Fibroblast of lung (primary cell): ENCODE measurements at regions not wholly inside any gene's neighbourhood (a gene's known extent, or its start where the extent isn't known, plus 50 kb on each side); places are given as distances from the start of the nearest gene placed in this dataset.
A peak's percentile ranks its signal among the peaks of the same experiment; 100 is the strongest.

Experiments
- DNase-seq, 2 donors: peaks; one replicate each; pipeline versions ENCODE4 v3.0.0 to v3.0.0-alpha.2; 2010; ENCODE audit warnings: low read depth in 2 of 2
- H2AFZ ChIP-seq: 2 replicates; pipeline ENCODE4 v1.5.1; 2012; ENCODE audit warnings: low read length, control low read depth, inconsistent platforms
- H3K27ac ChIP-seq: 2 replicates; pipeline ENCODE4 v1.5.1; 2011; ENCODE audit warnings: low read length, control low read depth; ENCODE audit not compliant: insufficient read depth
- H3K27me3 ChIP-seq: 2 replicates; pipeline ENCODE4 v1.5.1; 2011; ENCODE audit warnings: mild to moderate bottlenecking, low read length; ENCODE audit not compliant: control insufficient read depth, insufficient read depth
- H3K36me3 ChIP-seq: 2 replicates; pipeline ENCODE4 v1.5.1; 2011; ENCODE audit warnings: low read length; ENCODE audit not compliant: control insufficient read depth, insufficient read depth
- H3K4me1 ChIP-seq: 2 replicates; pipeline ENCODE4 v1.5.1; 2011; ENCODE audit warnings: low read length; ENCODE audit not compliant: control insufficient read depth, insufficient read depth; ENCODE audit errors: extremely low read depth
- H3K4me2 ChIP-seq: 2 replicates; pipeline ENCODE4 v1.5.1; 2011; ENCODE audit warnings: low read length, control low read depth; ENCODE audit not compliant: insufficient read depth; ENCODE audit errors: extremely low read depth
- H3K4me3 ChIP-seq, 4 experiments: fragments of 200-600 bp in 1 of 4; sonication (generic) in 1 of 4; replicated peaks in 1 of 4; 2 replicates each; pipeline ENCODE4 v1.5.1; 2011 to 2016; ENCODE audit warnings: low read length in 4 of 4, low read depth in 3 of 4, mild to moderate bottlenecking in 3 of 4, control low read depth in 2 of 4, inconsistent platforms in 1 of 4, mixed read lengths in 1 of 4; ENCODE audit not compliant: insufficient read depth in 1 of 4; ENCODE audit errors: control extremely low read depth in 1 of 4
- H3K79me2 ChIP-seq: 2 replicates; pipeline ENCODE4 v1.5.1; 2012; ENCODE audit warnings: mild to moderate bottlenecking, low read length, inconsistent platforms; ENCODE audit not compliant: control insufficient read depth, insufficient read depth
- H3K9ac ChIP-seq: 2 replicates; pipeline ENCODE4 v1.5.1; 2011; ENCODE audit warnings: mild to moderate bottlenecking, low read length, control low read depth; ENCODE audit not compliant: insufficient read depth
- H3K9me3 ChIP-seq: 2 replicates; pipeline ENCODE4 v1.5.1; 2012; ENCODE audit warnings: low read depth, low read length; ENCODE audit not compliant: control insufficient read depth, insufficient read depth
- H4K20me1 ChIP-seq: 2 replicates; pipeline ENCODE4 v1.5.1; 2011; ENCODE audit warnings: low read length; ENCODE audit not compliant: control insufficient read depth, insufficient read depth; ENCODE audit errors: extremely low read depth
- CTCF ChIP-seq, 2 donors: IDR thresholded peaks in 1 of 2; conservative IDR thresholded peaks in 1 of 2; 1 replicate in 1 of 2; 2 replicates in 1 of 2; pipeline ENCODE4 v1.5.1; 2011 to 2012; ENCODE audit warnings: low read length in 2 of 2, control low read depth in 1 of 2, inconsistent platforms in 1 of 2, low read depth in 1 of 2, mild to moderate bottlenecking in 1 of 2
- EZH2 ChIP-seq: IDR thresholded peaks from 2 replicates; pipeline ENCODE4 v1.5.1; 2012; ENCODE audit warnings: low read length, control low read depth, mild to moderate bottlenecking; ENCODE audit errors: missing control alignments

- H3K27ac ChIP-seq: no peak overlapping the region
- peak; percentile 54 to 62 for DNase-seq
- peak overlapping the region; percentile 58 for H3K4me2 ChIP-seq
Observed at GRCh38 chr11:28461338-28461737, 353.1 kb downstream of the METTL15 start.

GRCh38 chr11:28460348-28460747 lies 352.2 kb downstream of the METTL15 start:
- H2AFZ ChIP-seq: no peak overlapping the region
- TF ChIP-seq EZH2: no peak
- TF ChIP-seq CTCF (conservative IDR thresholded peaks at IDR 0.05 in 1 of 2, IDR thresholded peaks at IDR 0.05 in 1 of 2; ENCODE audit: low read depth in 1 of 2, low read length in 2 of 2): no peak
- peak; percentile 24 to 36 for DNase-seq
- no peak overlapping the region for H3K4me3 ChIP-seq
- H3K9ac ChIP-seq: no peak overlapping the region
- no peaks in the 10 kb centered on the region for H3K79me2 ChIP-seq
- H3K36me3 ChIP-seq: no peaks in the 10 kb centered on the region
- H4K20me1 ChIP-seq: no peaks in the 10 kb centered on the region
- H3K9me3 ChIP-seq: no peaks in the 10 kb centered on the region
- H3K4me1 ChIP-seq: peaks cover 12% of the 10 kb centered on the region
- no peaks in the 10 kb centered on the region for H3K27me3 ChIP-seq
- no peak overlapping the region for H3K4me2 ChIP-seq
- H3K27ac ChIP-seq: no peak overlapping the region

More at GRCh38 chr11:28461338-28461737, 353.1 kb downstream of the METTL15 start:
- Histone ChIP-seq H3K9me3 (no peaks in the 10 kb centered on the region), H3K79me2 (no peaks in the 10 kb centered on the region), H3K27me3 (no peaks in the 10 kb centered on the region), H2AFZ (no peak overlapping the region), H4K20me1 (no peaks in the 10 kb centered on the region), H3K4me1 (peaks cover 12% of the 10 kb centered on the region), H3K36me3 (no peaks in the 10 kb centered on the region), H3K4me3 (no peak overlapping the region), H3K9ac (no peak overlapping the region)
- TF ChIP-seq EZH2: no peak

GRCh38 chr11:28459912-28460311 lies 351.7 kb downstream of the METTL15 start:
- Histone ChIP-seq H3K27ac (no peak overlapping the region), H3K4me1 (peaks cover 11% of the 10 kb centered on the region), H3K79me2 (no peaks in the 10 kb centered on the region), H2AFZ (no peak overlapping the region), H4K20me1 (no peaks in the 10 kb centered on the region), H3K4me2 (no peak overlapping the region), H3K4me3 (no peak overlapping the region), H3K9me3 (no peaks in the 10 kb centered on the region), H3K36me3 (no peaks in the 10 kb centered on the region), H3K9ac (no peak overlapping the region), H3K27me3 (no peaks in the 10 kb centered on the region)
- no peak for DNase-seq
- TF ChIP-seq EZH2: no peak
- no peak for TF ChIP-seq CTCF (conservative IDR thresholded peaks at IDR 0.05 in 1 of 2, IDR thresholded peaks at IDR 0.05 in 1 of 2; ENCODE audit: low read depth in 1 of 2, low read length in 2 of 2)
